Right lobe of liver (tissue), 6 donors: ENCODE measurements at regions not wholly inside any gene's neighbourhood (a gene's known extent, or its start where the extent isn't known, plus 50 kb on each side); places are given as distances from the start of the nearest gene placed in this dataset.

ENCODE experiments used
- ATAC-seq, 4 donors: fragments of 200-7000 bp; cut with Tn5 transposase; one replicate each; pipeline ENCODE4 v1.9.1; 2020; ENCODE audit warnings: mild to moderate bottlenecking in 4 of 4, moderate library complexity in 4 of 4
- DNase-seq, 3 donors: peaks; one replicate each; pipeline ENCODE4 v3.0.0-alpha.2; 2020
- H3K27ac ChIP-seq, 3 donors: fragments of 200-600 bp; one replicate each; pipeline ENCODE4 v1.8.0; 2022
- H3K27me3 ChIP-seq, 2 donors: fragments of 200-600 bp; one replicate each; pipeline ENCODE4 v1.8.0; 2022
- H3K36me3 ChIP-seq, 4 donors: fragments of 200-600 bp; sonication (generic) in 1 of 4; one replicate each; pipeline versions ENCODE4 v1.5.1 to v1.8.0; 2017 to 2022; ENCODE audit warnings: control low read depth in 1 of 4
- H3K4me1 ChIP-seq, 4 donors: fragments of 200-600 bp; sonication (generic) in 1 of 4; one replicate each; pipeline versions ENCODE4 v1.5.1 to v1.8.0; 2017 to 2022; ENCODE audit warnings: control low read depth in 1 of 4
- H3K4me3 ChIP-seq, 3 donors: fragments of 200-600 bp; one replicate each; pipeline ENCODE4 v1.8.0; 2022
- H3K9me3 ChIP-seq, 4 donors: fragments of 200-600 bp; sonication (generic) in 1 of 4; one replicate each; pipeline versions ENCODE4 v1.5.1 to v1.8.0; 2017 to 2022; ENCODE audit warnings: control low read depth in 1 of 4
- POLR2A ChIP-seq: fragments of 450-650 bp; IDR thresholded peaks from one replicate; pipeline ENCODE4 v1.6.1; 2017; ENCODE audit warnings: antibody characterized with exemption, mild to moderate bottlenecking
- WGBS: methylation state at CpG from one replicate; pipeline ENCODE4 v1.1.6; 2018; ENCODE audit warnings: low coverage, low lambda C conversion rate; ENCODE audit not compliant: insufficient coverage; ENCODE audit errors: missing lambda C conversion rate; 5-methylcytosine and 5-hydroxymethylcytosine counted together
- intact Hi-C, 2 donors: fragments of 100-400 bp; cut with DNase I; formaldehyde crosslinking; loops; one replicate each; pipeline versions ENCODE4 v1.11.2 to v1.14.1; 2022
- TF ChIP-seq, protein P1 (sequence below), 4 donors: fragments of 200-600 bp in 3 of 4; fragments of 450-650 bp in 1 of 4; IDR thresholded peaks; one replicate each; pipeline versions ENCODE4 v1.5.1 to v1.8.0; 2016 to 2022; ENCODE audit warnings: antibody characterized with exemption in 4 of 4, mild to moderate bottlenecking in 2 of 4
- donor health status: DM: no; HTN: yes; CAD: no.
- donor health status: DM: no; HTN: no; CAD: no.
- donor health status: DM: no; HTN: no; CAD: no.
- donor health status: DM: no; HTN: yes; CAD: no.
- donor health status: DM: no; HTN: yes; CAD: no.

DNA sequence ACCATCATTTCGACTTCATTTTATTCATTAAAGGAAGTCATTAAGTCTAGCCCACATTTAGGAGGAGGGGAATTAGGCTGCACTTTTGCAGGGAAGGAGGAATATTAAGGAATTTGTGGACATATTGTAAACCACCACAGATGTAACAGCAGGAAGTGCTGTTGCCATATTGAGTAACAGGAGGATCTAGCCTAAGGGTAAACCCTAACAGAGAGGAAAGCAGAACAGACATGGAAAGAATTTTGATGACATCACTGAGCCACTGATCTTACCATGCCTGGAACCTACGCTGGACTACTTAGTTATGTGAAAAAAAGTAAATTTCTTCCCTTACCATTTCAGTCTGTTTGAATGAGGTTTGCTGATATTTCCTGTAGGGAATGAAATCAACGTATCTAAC, 100.7 kb upstream of the ATF7IP start:
- DNase-seq = no peak
- Histone ChIP-seq H3K27ac (no peak overlapping the region), H3K4me3 (no peak overlapping the region), H3K27me3 (no peaks in the 10 kb centered on the region), H3K4me1 (no peaks in the 10 kb centered on the region), H3K36me3 (no peaks in the 10 kb centered on the region), H3K9me3 (no peaks in the 10 kb centered on the region)
- WGBS = 72% methylated on average over 3 of the region's 3 CpGs
- intact Hi-C loops = no loop called here
- TF ChIP-seq POLR2A = no peak
- TF ChIP-seq, protein P1, sequence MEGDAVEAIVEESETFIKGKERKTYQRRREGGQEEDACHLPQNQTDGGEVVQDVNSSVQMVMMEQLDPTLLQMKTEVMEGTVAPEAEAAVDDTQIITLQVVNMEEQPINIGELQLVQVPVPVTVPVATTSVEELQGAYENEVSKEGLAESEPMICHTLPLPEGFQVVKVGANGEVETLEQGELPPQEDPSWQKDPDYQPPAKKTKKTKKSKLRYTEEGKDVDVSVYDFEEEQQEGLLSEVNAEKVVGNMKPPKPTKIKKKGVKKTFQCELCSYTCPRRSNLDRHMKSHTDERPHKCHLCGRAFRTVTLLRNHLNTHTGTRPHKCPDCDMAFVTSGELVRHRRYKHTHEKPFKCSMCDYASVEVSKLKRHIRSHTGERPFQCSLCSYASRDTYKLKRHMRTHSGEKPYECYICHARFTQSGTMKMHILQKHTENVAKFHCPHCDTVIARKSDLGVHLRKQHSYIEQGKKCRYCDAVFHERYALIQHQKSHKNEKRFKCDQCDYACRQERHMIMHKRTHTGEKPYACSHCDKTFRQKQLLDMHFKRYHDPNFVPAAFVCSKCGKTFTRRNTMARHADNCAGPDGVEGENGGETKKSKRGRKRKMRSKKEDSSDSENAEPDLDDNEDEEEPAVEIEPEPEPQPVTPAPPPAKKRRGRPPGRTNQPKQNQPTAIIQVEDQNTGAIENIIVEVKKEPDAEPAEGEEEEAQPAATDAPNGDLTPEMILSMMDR (IDR thresholded peaks at IDR 0.05) = no peak
- peak in 1 of 4 donors; percentile 13 for ATAC-seq

DNA sequence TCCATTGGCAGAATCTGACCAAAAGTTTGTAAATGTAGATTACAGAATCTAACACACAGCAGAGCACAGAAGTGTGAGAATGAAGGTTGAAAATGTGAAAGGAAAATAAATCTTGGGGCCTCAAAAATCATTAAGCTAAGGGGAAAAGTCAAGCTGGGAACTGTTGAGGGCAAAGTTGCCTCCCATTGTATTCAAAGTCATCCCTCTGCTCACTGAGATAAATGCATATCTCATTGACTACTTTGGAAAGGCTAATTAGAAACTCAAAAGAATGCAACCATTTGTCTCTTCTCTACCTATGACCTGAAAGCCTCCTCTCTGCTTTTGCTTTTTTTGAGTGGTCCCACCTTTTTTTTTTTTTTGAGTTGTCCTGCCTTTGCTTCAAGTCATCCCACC, 97.4 kb upstream of the ATF7IP start:
- Histone ChIP-seq H3K4me1 (no peaks in the 10 kb centered on the region), H3K27ac (no peak overlapping the region), H3K36me3 (no peaks in the 10 kb centered on the region), H3K27me3 (no peaks in the 10 kb centered on the region), H3K9me3 (no peaks in the 10 kb centered on the region), H3K4me3 (no peak overlapping the region)
- TF ChIP-seq, protein P1 (IDR thresholded peaks at IDR 0.05) = no peak
- no peak for TF ChIP-seq POLR2A
- ATAC-seq (no peak), DNase-seq (no peak)
- intact Hi-C loops = no loop called here

DNA sequence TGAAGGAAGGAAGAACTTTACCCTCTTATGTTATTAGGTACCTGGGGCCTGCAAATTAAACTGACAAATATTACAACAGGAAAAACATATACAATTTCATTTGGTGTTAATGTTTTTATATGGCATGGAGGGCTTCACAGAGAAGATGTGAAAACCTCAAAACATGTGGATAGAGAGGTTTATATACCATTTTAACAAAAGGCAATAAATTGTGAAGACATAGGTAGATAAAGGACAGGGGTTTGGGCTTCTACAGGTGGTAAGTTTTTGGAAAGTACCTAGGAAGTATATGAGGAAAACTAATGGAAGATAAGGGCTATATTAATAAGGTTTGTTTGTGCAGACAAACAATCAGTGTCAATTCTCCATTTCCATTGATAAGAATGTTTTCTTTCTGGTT, 95.1 kb upstream of the ATF7IP start:
- no peaks in the 10 kb centered on the region for H3K9me3 ChIP-seq
- H3K36me3 ChIP-seq = no peaks in the 10 kb centered on the region
- H3K4me1 ChIP-seq = no peaks in the 10 kb centered on the region
- no peaks in the 10 kb centered on the region for H3K27me3 ChIP-seq
- ATAC-seq (no peak), DNase-seq (no peak)
- intact Hi-C loops = no loop called here
- no peak overlapping the region for H3K27ac ChIP-seq
- no peak overlapping the region for H3K4me3 ChIP-seq
- TF ChIP-seq POLR2A = no peak
- TF ChIP-seq, protein P1 (IDR thresholded peaks at IDR 0.05) = no peak

DNA sequence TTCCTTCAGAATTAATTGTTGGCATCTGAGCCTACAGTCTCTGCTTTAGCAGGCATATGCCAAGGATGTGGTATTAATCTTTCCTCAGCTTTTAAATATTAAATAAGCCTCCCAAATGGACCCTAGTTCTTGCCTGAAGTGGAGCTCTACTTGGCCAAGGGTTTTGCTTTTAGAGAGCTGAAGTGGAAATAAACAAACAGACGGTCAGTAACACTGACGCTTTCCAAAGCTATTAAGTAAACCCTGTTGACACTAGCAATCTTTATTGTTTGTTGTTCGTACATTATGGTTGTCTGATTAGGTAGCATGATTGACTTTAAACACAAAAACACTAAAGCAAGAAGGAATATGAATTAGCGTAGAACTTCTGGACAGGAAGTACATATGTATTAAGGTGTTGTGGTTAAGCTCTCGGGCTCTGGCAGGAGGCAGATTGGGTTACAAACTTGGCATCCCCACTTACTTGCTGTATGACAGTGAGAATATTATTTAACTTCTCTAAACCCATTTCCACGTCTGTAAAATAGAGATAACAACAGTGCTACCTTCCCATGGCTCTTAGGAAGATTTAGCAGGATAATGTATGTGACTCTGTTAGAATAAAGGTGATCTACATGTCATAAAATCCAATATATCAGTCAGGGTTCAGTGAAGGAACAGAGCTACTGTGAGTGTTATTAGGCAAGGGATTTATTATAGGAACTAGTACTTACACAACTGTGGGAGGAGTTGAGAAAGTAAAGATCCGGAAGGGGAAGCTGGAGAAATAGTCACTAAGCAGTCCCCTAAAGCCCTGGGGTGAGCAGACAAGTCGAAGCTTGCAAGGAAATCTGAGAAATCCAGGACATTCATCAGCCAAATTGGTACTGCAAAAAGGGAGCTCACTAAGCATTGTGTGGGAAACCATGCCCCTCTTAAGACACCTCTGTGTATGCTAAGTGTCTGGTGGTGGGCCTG, 92.2 kb upstream of the ATF7IP start:
- intact Hi-C loops = no loop called here
- TF ChIP-seq, protein P1 (IDR thresholded peaks at IDR 0.05) = no peak
- no peak for TF ChIP-seq POLR2A
- no peaks in the 10 kb centered on the region for H3K27me3 ChIP-seq
- ATAC-seq = peak; percentile 58 to 87 (median 62)
- no peak overlapping the region for H3K4me3 ChIP-seq
- H3K27ac ChIP-seq = peak overlapping the region in 2 of 3 donors; percentile 13 to 29
- H3K9me3 ChIP-seq = no peaks in the 10 kb centered on the region
- no peak for DNase-seq
- H3K36me3 ChIP-seq = no peaks in the 10 kb centered on the region
- H3K4me1 ChIP-seq = no peaks in the 10 kb centered on the region
- 30% methylated on average over 7 of the region's 8 CpGs for WGBS
